GM23338 (cell line): ENCODE measurements at regions not wholly inside any gene's neighbourhood (a gene's known extent, or its start where the extent isn't known, plus 50 kb on each side); places are given as distances from the start of the nearest gene placed in this dataset.

ENCODE experiments used
- ATAC-seq: fragments of 200-7000 bp; cut with Tn5 transposase; 3 replicates; pipeline ENCODE4 v1.9.1; 2020
- DNase-seq: peaks from one replicate; pipeline ENCODE4 v3.0.0-alpha.2; 2015; ENCODE audit warnings: low spot score
- H2AFZ ChIP-seq: fragments of 200-600 bp; sonication (generic); 2 replicates; pipeline ENCODE4 v1.8.0; 2016; ENCODE audit warnings: antibody characterized with exemption, mild to moderate bottlenecking, moderate library complexity
- H3F3A ChIP-seq: fragments of 200-600 bp; sonication (generic); replicated peaks from 2 replicates; pipeline ENCODE4 v1.8.0; 2017; ENCODE audit warnings: antibody characterized with exemption, mixed run types, low read depth
- H3K27ac ChIP-seq: fragments of 200-600 bp; sonication (generic); 2 replicates; pipeline ENCODE4 v1.6.1; 2016; ENCODE audit warnings: low read depth
- H3K27me3 ChIP-seq: fragments of 200-600 bp; sonication (generic); 2 replicates; pipeline ENCODE4 v1.8.0; 2016; ENCODE audit warnings: mild to moderate bottlenecking, mixed run types, moderate library complexity; ENCODE audit not compliant: insufficient read depth
- H3K36me3 ChIP-seq: fragments of 200-600 bp; sonication (generic); 2 replicates; pipeline ENCODE4 v1.8.0; 2016; ENCODE audit warnings: mild to moderate bottlenecking; ENCODE audit not compliant: insufficient read depth
- H3K4me1 ChIP-seq: fragments of 200-600 bp; sonication (generic); 2 replicates; pipeline ENCODE4 v1.8.0; 2016; ENCODE audit warnings: mild to moderate bottlenecking, moderate library complexity; ENCODE audit not compliant: insufficient read depth
- H3K4me2 ChIP-seq: fragments of 200-600 bp; sonication (generic); 2 replicates; pipeline ENCODE4 v1.7.1; 2017; ENCODE audit warnings: mixed run types
- H3K4me3 ChIP-seq: fragments of 200-600 bp; sonication (generic); 2 replicates; pipeline ENCODE4 v1.6.1; 2016; ENCODE audit warnings: mixed run types
- H3K79me2 ChIP-seq: fragments of 200-600 bp; sonication (generic); replicated peaks from 2 replicates; pipeline ENCODE4 v1.8.0; 2017; ENCODE audit warnings: mild to moderate bottlenecking; ENCODE audit not compliant: insufficient read depth
- H3K9me2 ChIP-seq: fragments of 200-600 bp; sonication (generic); 2 replicates; pipeline ENCODE4 v1.8.0; 2017; ENCODE audit not compliant: insufficient read depth
- H4K20me1 ChIP-seq: fragments of 200-600 bp; sonication (generic); replicated peaks from 2 replicates; pipeline ENCODE4 v1.8.0; 2017; ENCODE audit warnings: mild to moderate bottlenecking; ENCODE audit not compliant: insufficient read depth
- H3K27ac Mint-ChIP-seq: 2 replicates; pipeline ENCODE4 v1.8.0; 2020; ENCODE audit warnings: inconsistent platforms, mild to moderate bottlenecking, moderate library complexity, mixed read lengths
- H3K27me3 Mint-ChIP-seq: 3 replicates; pipeline ENCODE4 v1.8.0; 2022; ENCODE audit warnings: low read depth, mild to moderate bottlenecking, moderate library complexity, mixed read lengths, inconsistent platforms; ENCODE audit not compliant: insufficient read depth, poor library complexity
- H3K36me3 Mint-ChIP-seq: 3 replicates; pipeline ENCODE4 v1.8.0; 2021; ENCODE audit warnings: low read depth, mild to moderate bottlenecking, inconsistent platforms, moderate library complexity, mixed read lengths
- H3K4me1 Mint-ChIP-seq: 3 replicates; pipeline ENCODE4 v1.8.0; 2020; ENCODE audit warnings: mild to moderate bottlenecking, inconsistent platforms, mixed read lengths
- H3K4me3 Mint-ChIP-seq: 3 replicates; pipeline ENCODE4 v1.8.0; 2021; ENCODE audit warnings: moderate library complexity, mild to moderate bottlenecking, inconsistent platforms, mixed read lengths
- H3K9me3 Mint-ChIP-seq: 3 replicates; pipeline ENCODE4 v1.8.0; 2020; ENCODE audit warnings: moderate library complexity, mild to moderate bottlenecking, inconsistent platforms, mixed read lengths
- CREB1 ChIP-seq: fragments of 250-450 bp; sonication (Bioruptor Pico); IDR thresholded peaks from 2 replicates; pipeline ENCODE4 v1.5.0; 2020; ENCODE audit warnings: low read depth, mild to moderate bottlenecking, moderate library complexity
- EZH2 ChIP-seq: fragments of 200-600 bp; sonication (generic); IDR thresholded peaks from one replicate; pipeline ENCODE4 v1.8.0; 2017; ENCODE audit warnings: antibody characterized with exemption, mild to moderate bottlenecking, low read depth; ENCODE audit not compliant: unreplicated experiment
- EZH2phosphoT487 ChIP-seq: fragments of 200-600 bp; sonication (generic); IDR thresholded peaks from one replicate; pipeline ENCODE4 v1.8.1; 2018; ENCODE audit warnings: antibody characterized with exemption; ENCODE audit not compliant: unreplicated experiment
- JUNB ChIP-seq: IDR thresholded peaks from one replicate; pipeline ENCODE4 v1.6.1; 2016; ENCODE audit warnings: antibody characterized with exemption; ENCODE audit not compliant: unreplicated experiment
- POLR2AphosphoS5 ChIP-seq: IDR thresholded peaks from 2 replicates; pipeline ENCODE4 v1.6.1; 2016; ENCODE audit warnings: antibody characterized with exemption, low read depth
- ZNF114 ChIP-seq: fragments of 250-450 bp; sonication (Bioruptor Pico); IDR thresholded peaks from 2 replicates; pipeline ENCODE4 v1.5.0; 2020; ENCODE audit warnings: mild to moderate bottlenecking, moderate library complexity
- ZNF331 ChIP-seq: fragments of 250-450 bp; sonication (Bioruptor Pico); IDR thresholded peaks from 2 replicates; pipeline ENCODE4 v1.5.0; 2020; ENCODE audit warnings: low read depth, mild to moderate bottlenecking, moderate library complexity
- ZNF462 ChIP-seq: fragments of 250-450 bp; sonication (Bioruptor Pico); IDR thresholded peaks from 2 replicates; pipeline ENCODE4 v1.5.0; 2020; ENCODE audit warnings: mild to moderate bottlenecking, moderate library complexity
- TF ChIP-seq, protein P1 (sequence below): IDR thresholded peaks from one replicate; pipeline ENCODE4 v1.6.1; 2018; ENCODE audit warnings: antibody characterized with exemption; ENCODE audit not compliant: unreplicated experiment

DNA sequence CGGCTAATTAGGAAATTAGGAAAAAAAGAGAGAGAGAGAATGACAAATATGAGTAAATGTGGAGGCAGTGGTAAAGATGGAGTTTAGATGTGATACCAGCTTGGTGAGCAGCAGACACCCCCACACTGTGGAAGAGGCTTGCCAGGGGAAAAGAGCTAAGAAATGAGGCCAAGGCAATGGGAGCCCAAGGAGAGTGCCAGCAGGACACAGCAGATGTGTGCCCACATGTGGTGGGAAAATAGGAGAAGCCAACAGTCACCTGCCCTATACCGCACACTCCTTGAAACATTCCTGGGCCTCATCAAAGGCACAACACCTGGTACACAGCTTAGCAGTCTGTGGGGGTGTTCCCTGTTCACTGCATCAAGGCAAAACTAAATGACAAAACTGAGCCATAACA, 104.9 kb downstream of the FAM76B start (continued):
- TF ChIP-seq ZNF331 (no peak), ZNF114 (CRISPR knock-in tag) (no peak), EZH2phosphoT487 (no peak), JUNB (no peak), EZH2 (no peak), CREB1 (CRISPR knock-in tag) (no peak), POLR2AphosphoS5 (no peak)
- TF ChIP-seq, protein P1, sequence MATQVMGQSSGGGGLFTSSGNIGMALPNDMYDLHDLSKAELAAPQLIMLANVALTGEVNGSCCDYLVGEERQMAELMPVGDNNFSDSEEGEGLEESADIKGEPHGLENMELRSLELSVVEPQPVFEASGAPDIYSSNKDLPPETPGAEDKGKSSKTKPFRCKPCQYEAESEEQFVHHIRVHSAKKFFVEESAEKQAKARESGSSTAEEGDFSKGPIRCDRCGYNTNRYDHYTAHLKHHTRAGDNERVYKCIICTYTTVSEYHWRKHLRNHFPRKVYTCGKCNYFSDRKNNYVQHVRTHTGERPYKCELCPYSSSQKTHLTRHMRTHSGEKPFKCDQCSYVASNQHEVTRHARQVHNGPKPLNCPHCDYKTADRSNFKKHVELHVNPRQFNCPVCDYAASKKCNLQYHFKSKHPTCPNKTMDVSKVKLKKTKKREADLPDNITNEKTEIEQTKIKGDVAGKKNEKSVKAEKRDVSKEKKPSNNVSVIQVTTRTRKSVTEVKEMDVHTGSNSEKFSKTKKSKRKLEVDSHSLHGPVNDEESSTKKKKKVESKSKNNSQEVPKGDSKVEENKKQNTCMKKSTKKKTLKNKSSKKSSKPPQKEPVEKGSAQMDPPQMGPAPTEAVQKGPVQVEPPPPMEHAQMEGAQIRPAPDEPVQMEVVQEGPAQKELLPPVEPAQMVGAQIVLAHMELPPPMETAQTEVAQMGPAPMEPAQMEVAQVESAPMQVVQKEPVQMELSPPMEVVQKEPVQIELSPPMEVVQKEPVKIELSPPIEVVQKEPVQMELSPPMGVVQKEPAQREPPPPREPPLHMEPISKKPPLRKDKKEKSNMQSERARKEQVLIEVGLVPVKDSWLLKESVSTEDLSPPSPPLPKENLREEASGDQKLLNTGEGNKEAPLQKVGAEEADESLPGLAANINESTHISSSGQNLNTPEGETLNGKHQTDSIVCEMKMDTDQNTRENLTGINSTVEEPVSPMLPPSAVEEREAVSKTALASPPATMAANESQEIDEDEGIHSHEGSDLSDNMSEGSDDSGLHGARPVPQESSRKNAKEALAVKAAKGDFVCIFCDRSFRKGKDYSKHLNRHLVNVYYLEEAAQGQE, result no peak

DNA sequence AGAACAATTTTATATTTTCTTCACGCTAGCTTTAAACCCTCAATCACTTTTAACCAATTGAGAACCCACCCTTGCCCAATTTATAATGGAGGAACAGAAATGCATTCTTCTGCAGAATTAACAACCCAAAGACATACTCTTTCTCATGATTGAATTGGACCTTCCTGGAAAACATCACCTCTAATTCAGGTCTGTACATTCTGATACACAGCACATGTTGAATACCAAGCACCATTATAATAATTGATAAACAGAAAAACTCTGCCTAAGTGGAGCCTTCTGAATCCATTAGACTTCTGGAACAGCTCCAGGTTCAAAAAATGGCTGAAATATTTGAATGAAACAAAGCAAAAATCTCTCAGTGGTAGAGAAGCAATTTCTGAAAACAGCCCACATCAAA, 105.4 kb downstream of the FAM76B start:
- Histone ChIP-seq H2AFZ (no peak overlapping the region), H3K4me3 (no peak overlapping the region), H3K27me3 (no peaks in the 10 kb centered on the region), H3K27ac (no peak overlapping the region), H3K79me2 (no peaks in the 10 kb centered on the region), H3K9me2 (no peaks in the 10 kb centered on the region), H3K4me1 (peaks cover 15% of the 10 kb centered on the region; the same call in 1 of the 2 replicates), H3K4me2 (no peak overlapping the region), H3F3A (no peaks in the 10 kb centered on the region), H3K36me3 (no peaks in the 10 kb centered on the region), H4K20me1 (no peaks in the 10 kb centered on the region)
- DNase-seq (no peak), ATAC-seq (no peak)
- H3K4me3 Mint-ChIP-seq, result no peak overlapping the region
- no peak overlapping the region for H3K27ac Mint-ChIP-seq
- TF ChIP-seq CREB1 (CRISPR knock-in tag) (no peak), ZNF462 (CRISPR knock-in tag) (no peak), POLR2AphosphoS5 (no peak)
- H3K4me1 Mint-ChIP-seq, result peaks cover 16% of the 10 kb centered on the region
- H3K36me3 Mint-ChIP-seq, result no peaks in the 10 kb centered on the region
- H3K27me3 Mint-ChIP-seq, result no peaks in the 10 kb centered on the region
- no peaks in the 10 kb centered on the region for H3K9me3 Mint-ChIP-seq
